Astrocyte (in vitro differentiated cells and primary cell): ENCODE measurements at regions not wholly inside any gene's neighbourhood (a gene's known extent, or its start where the extent isn't known, plus 50 kb on each side); places are given as distances from the start of the nearest gene placed in this dataset.

Experiments
- CTCF ChIP-seq: IDR thresholded peaks from 2 replicates; pipeline ENCODE4 v1.5.1; 2011; ENCODE audit warnings: low read depth, mild to moderate bottlenecking, inconsistent platforms, low read length, moderate library complexity; ENCODE audit not compliant: insufficient read depth
- EZH2 ChIP-seq: IDR thresholded peaks from 2 replicates; pipeline ENCODE4 v1.6.1; 2012; ENCODE audit warnings: mild to moderate bottlenecking, low read length, inconsistent platforms; ENCODE audit not compliant: insufficient read depth

- no peak for TF ChIP-seq CTCF
- TF ChIP-seq EZH2: no peak
Observed at GRCh38 chr11:96942855-96943254, 553.0 kb downstream of the JRKL start.
